ENCODE measurements at regions not wholly inside any gene's neighbourhood (a gene's known extent, or its start where the extent isn't known, plus 50 kb on each side); places are given as distances from the start of the nearest gene placed in this dataset.

GRCh38 chr3:139248593-139249255, 95.1 kb upstream of the MRPS22 start:
- DNase-seq (ENCODE audit: low spot score), result no peak
- Histone ChIP-seq H3K9me3 (ENCODE audit: low read length) (no peaks in the 10 kb centered on the region), H3K27me3 (ENCODE audit: control insufficient read depth in 1 of 2, insufficient read depth in 2 of 2, low read length in 2 of 2) (no peaks in the 10 kb centered on the region; a peak in 1 of 5 replicates), H4K20me1 (ENCODE audit: insufficient read depth, low read length) (no peaks in the 10 kb centered on the region), H3K79me2 (ENCODE audit: insufficient read depth, low read length) (no peaks in the 10 kb centered on the region), H2AFZ (ENCODE audit: low read length) (no peak overlapping the region), H3K27ac (ENCODE audit: extremely low read length, insufficient read depth, low read length) (no peak overlapping the region), H3K4me1 (ENCODE audit: insufficient read depth, low read length) (no peaks in the 10 kb centered on the region), H3K36me3 (replicated peaks in 1 of 2; ENCODE audit: control insufficient read depth in 1 of 2, insufficient read depth in 2 of 2, low read length in 2 of 2) (no peaks in the 10 kb centered on the region), H3K4me2 (ENCODE audit: low read depth, low read length) (no peak overlapping the region), H3K4me3 (replicated peaks in 1 of 3; ENCODE audit: insufficient read depth in 1 of 3, low read depth in 2 of 3, low read length in 3 of 3) (no peak overlapping the region), H3K9ac (ENCODE audit: insufficient read depth, low read depth, low read length) (no peak overlapping the region)
- no TSS peak for BruUV-seq (replicated peaks)
- POLR2A ChIA-PET, result no interaction called here
- in situ Hi-C loops (cut with HindIII; ENCODE audit: extremely low pct_ligation_motif_present, low pct_unique_long_range_greater_than_20kb) (no loop called here), intact Hi-C loops (cut with micrococcal nuclease; ENCODE audit: unreplicated experiment) (no loop called here)
- CTCF ChIA-PET (ENCODE audit: low intra/inter-chr PET ratio, low total read pairs), result no interaction called here
- no peak for FAIRE-seq
- WGBS (ENCODE audit: low lambda C conversion rate), result 21% methylated on average over 4 of the region's 4 CpGs
- ATAC-seq, result no peak
- TF ChIP-seq TAF15 (IDR thresholded peaks at IDR 0.05; ENCODE audit: low read depth, low read length, poor library complexity, severe bottlenecking) (no peak), HOXA9 (CRISPR knock-in tag; IDR thresholded peaks at IDR 0.05; ENCODE audit: borderline replicate concordance) (no peak), FOXK2 (IDR thresholded peaks at IDR 0.05) (no peak), MTERF4 (CRISPR knock-in tag; IDR thresholded peaks at IDR 0.05) (no peak), ZNF143 (CRISPR knock-in tag; IDR thresholded peaks at IDR 0.05) (no peak), MXD3 (CRISPR knock-in tag; IDR thresholded peaks at IDR 0.05) (no peak)
- TF ChIP-seq, protein P1, sequence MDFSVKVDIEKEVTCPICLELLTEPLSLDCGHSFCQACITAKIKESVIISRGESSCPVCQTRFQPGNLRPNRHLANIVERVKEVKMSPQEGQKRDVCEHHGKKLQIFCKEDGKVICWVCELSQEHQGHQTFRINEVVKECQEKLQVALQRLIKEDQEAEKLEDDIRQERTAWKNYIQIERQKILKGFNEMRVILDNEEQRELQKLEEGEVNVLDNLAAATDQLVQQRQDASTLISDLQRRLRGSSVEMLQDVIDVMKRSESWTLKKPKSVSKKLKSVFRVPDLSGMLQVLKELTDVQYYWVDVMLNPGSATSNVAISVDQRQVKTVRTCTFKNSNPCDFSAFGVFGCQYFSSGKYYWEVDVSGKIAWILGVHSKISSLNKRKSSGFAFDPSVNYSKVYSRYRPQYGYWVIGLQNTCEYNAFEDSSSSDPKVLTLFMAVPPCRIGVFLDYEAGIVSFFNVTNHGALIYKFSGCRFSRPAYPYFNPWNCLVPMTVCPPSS (IDR thresholded peaks at IDR 0.05), result no peak
- TF ChIP-seq, protein P2, sequence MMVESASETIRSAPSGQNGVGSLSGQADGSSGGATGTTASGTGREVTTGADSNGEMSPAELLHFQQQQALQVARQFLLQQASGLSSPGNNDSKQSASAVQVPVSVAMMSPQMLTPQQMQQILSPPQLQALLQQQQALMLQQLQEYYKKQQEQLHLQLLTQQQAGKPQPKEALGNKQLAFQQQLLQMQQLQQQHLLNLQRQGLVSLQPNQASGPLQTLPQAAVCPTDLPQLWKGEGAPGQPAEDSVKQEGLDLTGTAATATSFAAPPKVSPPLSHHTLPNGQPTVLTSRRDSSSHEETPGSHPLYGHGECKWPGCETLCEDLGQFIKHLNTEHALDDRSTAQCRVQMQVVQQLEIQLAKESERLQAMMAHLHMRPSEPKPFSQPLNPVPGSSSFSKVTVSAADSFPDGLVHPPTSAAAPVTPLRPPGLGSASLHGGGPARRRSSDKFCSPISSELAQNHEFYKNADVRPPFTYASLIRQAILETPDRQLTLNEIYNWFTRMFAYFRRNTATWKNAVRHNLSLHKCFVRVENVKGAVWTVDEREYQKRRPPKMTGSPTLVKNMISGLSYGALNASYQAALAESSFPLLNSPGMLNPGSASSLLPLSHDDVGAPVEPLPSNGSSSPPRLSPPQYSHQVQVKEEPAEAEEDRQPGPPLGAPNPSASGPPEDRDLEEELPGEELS (CRISPR knock-in tag; IDR thresholded peaks at IDR 0.05), result no peak
- TF ChIP-seq, protein P3, sequence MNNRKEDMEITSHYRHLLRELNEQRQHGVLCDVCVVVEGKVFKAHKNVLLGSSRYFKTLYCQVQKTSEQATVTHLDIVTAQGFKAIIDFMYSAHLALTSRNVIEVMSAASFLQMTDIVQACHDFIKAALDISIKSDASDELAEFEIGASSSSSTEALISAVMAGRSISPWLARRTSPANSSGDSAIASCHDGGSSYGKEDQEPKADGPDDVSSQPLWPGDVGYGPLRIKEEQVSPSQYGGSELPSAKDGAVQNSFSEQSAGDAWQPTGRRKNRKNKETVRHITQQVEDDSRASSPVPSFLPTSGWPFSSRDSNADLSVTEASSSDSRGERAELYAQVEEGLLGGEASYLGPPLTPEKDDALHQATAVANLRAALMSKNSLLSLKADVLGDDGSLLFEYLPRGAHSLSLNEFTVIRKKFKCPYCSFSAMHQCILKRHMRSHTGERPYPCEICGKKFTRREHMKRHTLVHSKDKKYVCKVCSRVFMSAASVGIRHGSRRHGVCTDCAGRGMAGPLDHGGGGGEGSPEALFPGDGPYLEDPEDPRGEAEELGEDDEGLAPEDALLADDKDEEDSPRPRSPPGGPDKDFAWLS (CRISPR knock-in tag; IDR thresholded peaks at IDR 0.05; ENCODE audit: borderline replicate concordance), result no peak
